CD14-positive monocyte (primary cell): ENCODE measurements at regions not wholly inside any gene's neighbourhood (a gene's known extent, or its start where the extent isn't known, plus 50 kb on each side); places are given as distances from the start of the nearest gene placed in this dataset.

Experiments used
- DNase-seq, 3 donors: peaks; one replicate each; pipeline ENCODE4 v3.0.0-alpha.2; 2011 to 2022
- H2AFZ ChIP-seq: 2 replicates; pipeline ENCODE4 v1.6.0; 2012; ENCODE audit warnings: mild to moderate bottlenecking, low read depth, low read length, inconsistent platforms; ENCODE audit not compliant: insufficient read depth, poor library complexity, severe bottlenecking
- H3K27ac ChIP-seq, 2 donors: 1 replicate in 1 of 2; 2 replicates in 1 of 2; pipeline ENCODE4 v1.5.1; 2012 to 2013; ENCODE audit warnings: low read length in 2 of 2, control low read depth in 1 of 2, inconsistent platforms in 1 of 2, low read depth in 1 of 2, mild to moderate bottlenecking in 1 of 2
- H3K27me3 ChIP-seq, 2 donors: one replicate each; pipeline versions ENCODE4 v1.6.0 to v1.6.1; 2011 to 2013; ENCODE audit warnings: low read length in 2 of 2; ENCODE audit not compliant: control insufficient read depth in 2 of 2, insufficient read depth in 2 of 2
- H3K36me3 ChIP-seq, 2 donors: replicated peaks in 1 of 2; 1 replicate in 1 of 2; 2 replicates in 1 of 2; pipeline versions ENCODE4 v1.5.1 to v1.6.1; 2012 to 2013; ENCODE audit warnings: low read length in 2 of 2, control low read depth in 1 of 2, inconsistent platforms in 1 of 2, mild to moderate bottlenecking in 1 of 2; ENCODE audit not compliant: insufficient read depth in 2 of 2, control insufficient read depth in 1 of 2
- H3K4me1 ChIP-seq, 2 donors: 1 replicate in 1 of 2; 2 replicates in 1 of 2; pipeline versions ENCODE4 v1.5.1 to v1.6.1; 2012 to 2013; ENCODE audit warnings: low read length in 2 of 2, control low read depth in 1 of 2, inconsistent platforms in 1 of 2, mild to moderate bottlenecking in 1 of 2, moderate library complexity in 1 of 2; ENCODE audit not compliant: insufficient read depth in 2 of 2, control insufficient read depth in 1 of 2
- H3K4me2 ChIP-seq: replicated peaks from 2 replicates; pipeline ENCODE3; 2012; ENCODE audit warnings: low read length, moderate library complexity, mild to moderate bottlenecking; ENCODE audit not compliant: poor library complexity, severe bottlenecking; ENCODE audit errors: extremely low read depth
- H3K4me3 ChIP-seq, 3 experiments: fragments of 200-600 bp in 1 of 3; sonication (generic) in 1 of 3; replicated peaks in 1 of 3; 1 replicate in 2 of 3; 2 replicates in 1 of 3; pipeline ENCODE4 v1.5.1; 2011 to 2013; ENCODE audit warnings: low read length in 3 of 3, mild to moderate bottlenecking in 3 of 3, control low read depth in 2 of 3, low read depth in 2 of 3, inconsistent platforms in 1 of 3, moderate library complexity in 1 of 3
- H3K79me2 ChIP-seq: 2 replicates; pipeline ENCODE4 v1.6.0; 2012; ENCODE audit warnings: mild to moderate bottlenecking, control low read depth, inconsistent platforms, low read length, moderate library complexity; ENCODE audit not compliant: insufficient read depth
- H3K9ac ChIP-seq: 2 replicates; pipeline ENCODE4 v1.6.0; 2017; ENCODE audit warnings: low read length, mild to moderate bottlenecking; ENCODE audit not compliant: insufficient read depth, poor library complexity, severe bottlenecking
- H3K9me3 ChIP-seq, 2 donors: replicated peaks in 1 of 2; 1 replicate in 1 of 2; 2 replicates in 1 of 2; pipeline versions ENCODE4 v1.5.1 to v1.6.1; 2012 to 2013; ENCODE audit warnings: low read length in 2 of 2, control low read depth in 1 of 2; ENCODE audit not compliant: control insufficient read depth in 1 of 2, insufficient read depth in 1 of 2
- H4K20me1 ChIP-seq: 2 replicates; pipeline ENCODE4 v1.6.0; 2012; ENCODE audit warnings: mild to moderate bottlenecking, low read length, control low read depth, moderate library complexity; ENCODE audit not compliant: insufficient read depth
- H3K27ac Mint-ChIP-seq, 7 donors: one replicate each; pipeline ENCODE4 v1.8.0; 2020; ENCODE audit warnings: mild to moderate bottlenecking in 7 of 7, mixed read lengths in 7 of 7, moderate library complexity in 6 of 7, inconsistent platforms in 2 of 7
- H3K27me3 Mint-ChIP-seq, 3 donors: one replicate each; pipeline ENCODE4 v1.8.0; 2021 to 2022; ENCODE audit warnings: low read depth in 3 of 3, mild to moderate bottlenecking in 3 of 3, mixed read lengths in 3 of 3, moderate library complexity in 3 of 3, inconsistent platforms in 1 of 3
- H3K36me3 Mint-ChIP-seq, 2 donors: one replicate each; pipeline ENCODE4 v1.8.0; 2020; ENCODE audit warnings: mixed read lengths in 2 of 2, inconsistent platforms in 1 of 2, mild to moderate bottlenecking in 1 of 2
- H3K4me1 Mint-ChIP-seq: one replicate; pipeline ENCODE4 v1.8.0; 2020; ENCODE audit warnings: mild to moderate bottlenecking, mixed read lengths
- H3K4me3 Mint-ChIP-seq, 2 donors: one replicate each; pipeline ENCODE4 v1.8.0; 2020; ENCODE audit warnings: mild to moderate bottlenecking in 2 of 2, mixed read lengths in 2 of 2, moderate library complexity in 1 of 2
- H3K9me3 Mint-ChIP-seq, 7 donors: one replicate each; pipeline ENCODE4 v1.8.0; 2020 to 2022; ENCODE audit warnings: mixed read lengths in 7 of 7, mild to moderate bottlenecking in 6 of 7, moderate library complexity in 6 of 7, inconsistent platforms in 2 of 7
- WGBS: methylation state at CpG from one replicate; pipeline ENCODE4 v1.1.5; 2013; ENCODE audit warnings: missing lambda C conversion rate; ENCODE audit not compliant: insufficient coverage; 5-methylcytosine and 5-hydroxymethylcytosine counted together
- intact Hi-C, 2 donors: fragments of 100-400 bp; cut with micrococcal nuclease; formaldehyde crosslinking; loops; one replicate each; pipeline versions ENCODE4 v1.15.0 to v1.15.1; 2023
- TF ChIP-seq, protein P1 (sequence below): fragments of 200-600 bp; IDR thresholded peaks from one replicate; pipeline ENCODE4 v1.8.0; 2022; ENCODE audit warnings: antibody characterized with exemption, mild to moderate bottlenecking

DNA sequence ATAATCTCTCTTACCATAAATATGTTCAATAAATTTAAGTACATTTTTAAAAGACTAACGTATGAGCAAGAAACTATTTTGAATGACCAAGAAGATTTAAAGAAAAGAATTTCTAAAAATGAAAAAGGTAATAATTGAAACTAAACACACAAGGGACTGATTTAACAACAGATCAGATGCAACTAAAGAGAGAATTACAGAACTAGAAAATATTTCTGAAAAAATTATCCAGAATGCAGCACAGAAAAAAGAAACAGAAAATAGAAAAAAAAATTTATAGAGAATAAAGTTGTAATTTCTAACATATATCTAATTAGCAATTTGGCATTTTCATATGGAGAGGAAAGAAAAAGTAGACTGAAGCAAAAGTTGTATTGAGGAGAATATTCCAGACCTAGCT, 269.3 kb downstream of the TLE1 start:
- Histone ChIP-seq H4K20me1 (no peaks in the 10 kb centered on the region), H3K4me1 (peaks cover 2 to 14% of the 10 kb centered on the region in 2 donors), H2AFZ (no peak overlapping the region), H3K36me3 (no peaks in the 10 kb centered on the region), H3K27ac (no peak overlapping the region), H3K79me2 (no peaks in the 10 kb centered on the region), H3K27me3 (no peaks in the 10 kb centered on the region), H3K9ac (no peak overlapping the region), H3K4me2 (no peak overlapping the region), H3K4me3 (no peak overlapping the region), H3K9me3 (no peaks in the 10 kb centered on the region)
- intact Hi-C loops: no loop called here
- no peak for DNase-seq
- WGBS: no CpG with 5 or more reads among the region's 1 CpG
- H3K27ac Mint-ChIP-seq: no peak overlapping the region
- H3K27me3 Mint-ChIP-seq: peaks cover 0 to 3% (median 0%) of the 10 kb centered on the region in 3 donors
- H3K4me1 Mint-ChIP-seq: peaks cover 6% of the 10 kb centered on the region
- H3K4me3 Mint-ChIP-seq: no peak overlapping the region
- H3K36me3 Mint-ChIP-seq: no peaks in the 10 kb centered on the region
- TF ChIP-seq, protein P1, sequence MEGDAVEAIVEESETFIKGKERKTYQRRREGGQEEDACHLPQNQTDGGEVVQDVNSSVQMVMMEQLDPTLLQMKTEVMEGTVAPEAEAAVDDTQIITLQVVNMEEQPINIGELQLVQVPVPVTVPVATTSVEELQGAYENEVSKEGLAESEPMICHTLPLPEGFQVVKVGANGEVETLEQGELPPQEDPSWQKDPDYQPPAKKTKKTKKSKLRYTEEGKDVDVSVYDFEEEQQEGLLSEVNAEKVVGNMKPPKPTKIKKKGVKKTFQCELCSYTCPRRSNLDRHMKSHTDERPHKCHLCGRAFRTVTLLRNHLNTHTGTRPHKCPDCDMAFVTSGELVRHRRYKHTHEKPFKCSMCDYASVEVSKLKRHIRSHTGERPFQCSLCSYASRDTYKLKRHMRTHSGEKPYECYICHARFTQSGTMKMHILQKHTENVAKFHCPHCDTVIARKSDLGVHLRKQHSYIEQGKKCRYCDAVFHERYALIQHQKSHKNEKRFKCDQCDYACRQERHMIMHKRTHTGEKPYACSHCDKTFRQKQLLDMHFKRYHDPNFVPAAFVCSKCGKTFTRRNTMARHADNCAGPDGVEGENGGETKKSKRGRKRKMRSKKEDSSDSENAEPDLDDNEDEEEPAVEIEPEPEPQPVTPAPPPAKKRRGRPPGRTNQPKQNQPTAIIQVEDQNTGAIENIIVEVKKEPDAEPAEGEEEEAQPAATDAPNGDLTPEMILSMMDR: no peak
- H3K9me3 Mint-ChIP-seq: peaks cover 0 to 14% (median 1%) of the 10 kb centered on the region in 7 donors

DNA sequence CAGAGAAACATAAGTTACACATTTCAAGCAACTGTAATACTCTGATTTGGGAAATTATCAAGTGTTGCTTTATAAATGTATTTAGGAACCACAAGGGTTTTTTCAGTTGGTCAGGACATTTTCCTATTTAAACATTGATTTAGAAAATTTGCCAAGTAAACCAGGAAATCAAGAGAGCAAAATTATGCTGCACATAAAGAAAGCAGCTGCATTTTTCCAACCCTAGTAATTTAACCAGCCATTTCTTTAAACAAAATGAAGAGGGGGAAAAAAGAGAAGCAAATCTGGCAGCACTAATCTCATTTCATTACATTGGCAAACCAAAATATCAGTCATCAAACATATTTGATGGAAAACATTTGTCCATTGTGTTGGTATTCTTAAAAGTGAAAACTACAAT, 271.4 kb downstream of the TLE1 start:
- H3K9me3 ChIP-seq: no peaks in the 10 kb centered on the region

More for the DNA sequence above, 271.4 kb downstream of the TLE1 start:
- peaks cover 7% of the 10 kb centered on the region for H3K4me1 Mint-ChIP-seq
- H3K4me2 ChIP-seq: no peak overlapping the region
- H3K9ac ChIP-seq: no peak overlapping the region
- H2AFZ ChIP-seq: no peak overlapping the region
- H3K36me3 ChIP-seq: no peaks in the 10 kb centered on the region
- no peaks in the 10 kb centered on the region for H3K79me2 ChIP-seq
- H3K4me3 Mint-ChIP-seq: no peak overlapping the region
- no peak overlapping the region for H3K27ac Mint-ChIP-seq
- H3K36me3 Mint-ChIP-seq: no peaks in the 10 kb centered on the region
- intact Hi-C loops: no loop called here
- H3K9me3 Mint-ChIP-seq: peaks cover 0 to 13% (median 2%) of the 10 kb centered on the region in 7 donors
- TF ChIP-seq, protein P1: no peak
- H3K27me3 ChIP-seq: no peaks in the 10 kb centered on the region
- H4K20me1 ChIP-seq: no peaks in the 10 kb centered on the region
- H3K27me3 Mint-ChIP-seq: peaks cover 0 to 3% (median 0%) of the 10 kb centered on the region in 3 donors
- no peak overlapping the region for H3K27ac ChIP-seq
- no peak overlapping the region for H3K4me3 ChIP-seq
- no peak for DNase-seq
- H3K4me1 ChIP-seq: peaks cover 7% of the 10 kb centered on the region in 2 donors
